SU-DHL-6 (cell line): ENCODE measurements at regions not wholly inside any gene's neighbourhood (a gene's known extent, or its start where the extent isn't known, plus 50 kb on each side); places are given as distances from the start of the nearest gene placed in this dataset.
"Not testable (repeated sequence)": the region's sequence is repeated elsewhere in the genome, so short reads cannot be mapped to it uniquely, and the experiment has no call there.

ENCODE experiments used
- EZH2phosphoT487 ChIP-seq: fragments of 200-600 bp; sonication (generic), shearing (Covaris generic); conservative IDR thresholded peaks from 2 replicates; pipeline ENCODE4 v1.6.1; 2018; ENCODE audit warnings: mild to moderate bottlenecking, antibody characterized with exemption, low read length, moderate library complexity, mixed read lengths
- TF ChIP-seq, protein P1 (sequence below): fragments of 200-600 bp; sonication (generic); IDR thresholded peaks from one replicate; pipeline ENCODE4 v1.5.1; 2017; ENCODE audit warnings: antibody characterized with exemption, mild to moderate bottlenecking, low read length, moderate library complexity; ENCODE audit not compliant: insufficient read depth, poor library complexity, severe bottlenecking

- TF ChIP-seq, protein P1, sequence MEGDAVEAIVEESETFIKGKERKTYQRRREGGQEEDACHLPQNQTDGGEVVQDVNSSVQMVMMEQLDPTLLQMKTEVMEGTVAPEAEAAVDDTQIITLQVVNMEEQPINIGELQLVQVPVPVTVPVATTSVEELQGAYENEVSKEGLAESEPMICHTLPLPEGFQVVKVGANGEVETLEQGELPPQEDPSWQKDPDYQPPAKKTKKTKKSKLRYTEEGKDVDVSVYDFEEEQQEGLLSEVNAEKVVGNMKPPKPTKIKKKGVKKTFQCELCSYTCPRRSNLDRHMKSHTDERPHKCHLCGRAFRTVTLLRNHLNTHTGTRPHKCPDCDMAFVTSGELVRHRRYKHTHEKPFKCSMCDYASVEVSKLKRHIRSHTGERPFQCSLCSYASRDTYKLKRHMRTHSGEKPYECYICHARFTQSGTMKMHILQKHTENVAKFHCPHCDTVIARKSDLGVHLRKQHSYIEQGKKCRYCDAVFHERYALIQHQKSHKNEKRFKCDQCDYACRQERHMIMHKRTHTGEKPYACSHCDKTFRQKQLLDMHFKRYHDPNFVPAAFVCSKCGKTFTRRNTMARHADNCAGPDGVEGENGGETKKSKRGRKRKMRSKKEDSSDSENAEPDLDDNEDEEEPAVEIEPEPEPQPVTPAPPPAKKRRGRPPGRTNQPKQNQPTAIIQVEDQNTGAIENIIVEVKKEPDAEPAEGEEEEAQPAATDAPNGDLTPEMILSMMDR, result not testable (repeated sequence)
- TF ChIP-seq EZH2phosphoT487, result not testable (repeated sequence)
These were observed 391.2 kb downstream of the UTRN start for GRCh38 chr6:144676310-144676709.
